ENCODE measurements at regions not wholly inside any gene's neighbourhood (a gene's known extent, or its start where the extent isn't known, plus 50 kb on each side); places are given as distances from the start of the nearest gene placed in this dataset.
"Not testable (repeated sequence)": the region's sequence is repeated elsewhere in the genome, so short reads cannot be mapped to it uniquely, and the experiment has no call there.

- in situ Hi-C loops (cut with HindIII; ENCODE audit: low pct_unique_long_range_greater_than_20kb, low sequenced_read_pairs) = no loop called here
- DNase-seq (ENCODE audit: low read depth) = no peak
Measured at GRCh38 chr2:22932288-22932687, 452.7 kb upstream of the KLHL29 start.

- no peak for DNase-seq (ENCODE audit: low read depth)
- in situ Hi-C loops (cut with HindIII; ENCODE audit: low pct_unique_long_range_greater_than_20kb, low sequenced_read_pairs) = no loop called here
Measured at GRCh38 chr2:22934747-22935146, 450.2 kb upstream of the KLHL29 start.

DNA sequence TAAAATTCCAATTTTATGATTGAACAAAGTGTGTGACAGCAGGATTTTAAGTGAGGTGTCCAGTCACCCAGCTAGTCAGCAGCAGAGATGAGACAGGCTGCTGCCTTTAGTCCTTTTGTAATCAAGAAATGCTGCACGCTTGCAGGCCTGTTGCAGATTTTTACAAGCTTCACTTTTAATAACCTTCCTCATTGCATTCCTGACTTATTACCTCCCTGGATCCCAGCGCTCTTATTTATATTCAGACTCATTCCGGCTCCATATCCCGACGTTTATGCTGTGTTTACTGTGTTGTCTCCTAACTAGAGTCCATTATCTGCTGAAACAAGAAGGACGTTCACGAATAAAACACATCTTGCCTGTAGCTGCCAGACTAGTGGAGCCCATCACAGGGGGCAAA is 442.5 kb upstream of the KLHL29 start:
- DNase-seq (ENCODE audit: low read depth) = no peak
- in situ Hi-C loops (cut with HindIII; ENCODE audit: low pct_unique_long_range_greater_than_20kb, low sequenced_read_pairs) = no loop called here

- in situ Hi-C loops (cut with HindIII; ENCODE audit: low pct_unique_long_range_greater_than_20kb, low sequenced_read_pairs) = no loop called here
- DNase-seq (ENCODE audit: low read depth) = no peak
Measured at GRCh38 chr2:22944143-22944542, 440.8 kb upstream of the KLHL29 start.

GRCh38 chr2:22946553-22946952 is 438.4 kb upstream of the KLHL29 start:
- in situ Hi-C loops (cut with HindIII; ENCODE audit: low pct_unique_long_range_greater_than_20kb, low sequenced_read_pairs) = no loop called here
- DNase-seq (ENCODE audit: low read depth) = no peak

GRCh38 chr2:22947741-22948140 is 437.2 kb upstream of the KLHL29 start:
- in situ Hi-C loops (cut with HindIII; ENCODE audit: low pct_unique_long_range_greater_than_20kb, low sequenced_read_pairs) = no loop called here
- DNase-seq (ENCODE audit: low read depth) = no peak

GRCh38 chr2:22950431-22950830 is 434.5 kb upstream of the KLHL29 start:
- no peak for DNase-seq (ENCODE audit: low read depth)
- in situ Hi-C loops (cut with HindIII; ENCODE audit: low pct_unique_long_range_greater_than_20kb, low sequenced_read_pairs) = no loop called here

DNA sequence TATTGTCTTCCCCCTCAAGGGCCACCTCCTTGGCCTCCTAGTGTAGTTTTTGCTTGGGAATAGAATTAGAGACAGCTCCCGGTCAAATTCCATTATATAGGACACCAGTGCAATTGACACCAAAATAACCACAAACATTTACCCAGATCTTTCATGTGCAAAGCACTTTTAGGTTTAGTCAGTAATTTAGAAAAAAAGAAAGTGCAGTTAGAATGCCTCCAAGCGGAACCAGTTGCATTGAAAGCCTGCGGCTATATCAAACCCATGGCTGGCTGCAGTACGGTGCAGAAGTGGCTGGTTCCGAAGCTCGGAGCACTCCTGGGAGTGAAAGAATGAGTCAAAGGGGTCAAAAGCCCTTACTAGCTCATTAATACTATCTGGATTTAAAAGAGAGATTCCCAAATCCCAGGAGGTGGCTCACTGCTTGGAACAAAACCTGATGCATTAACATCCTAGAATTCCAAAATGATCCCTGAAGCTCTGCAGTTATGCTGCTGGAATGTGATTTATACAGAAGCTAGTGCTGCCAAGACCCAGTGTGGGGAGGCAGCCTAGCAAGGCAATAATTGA is 432.2 kb upstream of the KLHL29 start:
- in situ Hi-C loops (cut with HindIII; ENCODE audit: low pct_unique_long_range_greater_than_20kb, low sequenced_read_pairs) = no loop called here
- DNase-seq (ENCODE audit: low read depth) = no peak

GRCh38 chr2:22957446-22957845 is 427.5 kb upstream of the KLHL29 start:
- DNase-seq (ENCODE audit: low read depth) = no peak
- in situ Hi-C loops (cut with HindIII; ENCODE audit: low pct_unique_long_range_greater_than_20kb, low sequenced_read_pairs) = no loop called here

DNA sequence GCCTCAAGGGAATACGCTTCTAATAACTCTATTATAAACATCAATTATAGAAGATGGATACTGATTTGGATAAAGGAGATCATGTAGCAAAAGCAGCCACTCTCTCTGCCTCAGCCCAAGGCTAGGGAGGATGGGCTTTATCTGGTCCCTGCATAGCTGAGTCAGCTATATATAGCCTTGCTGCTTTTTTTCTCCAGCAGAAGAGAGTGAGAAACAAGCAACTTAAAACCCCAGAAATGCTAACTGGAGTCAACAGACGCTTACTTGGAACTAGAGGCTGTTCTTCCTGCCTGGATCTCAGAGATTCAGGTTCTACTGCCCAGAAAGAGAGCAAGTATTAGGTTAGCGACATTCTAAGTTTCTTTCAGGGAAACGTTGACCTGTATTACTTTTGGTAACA is 426.7 kb upstream of the KLHL29 start:
- in situ Hi-C loops (cut with HindIII; ENCODE audit: low pct_unique_long_range_greater_than_20kb, low sequenced_read_pairs) = no loop called here
- no peak for DNase-seq (ENCODE audit: low read depth)

GRCh38 chr2:22967756-22968155 is 417.2 kb upstream of the KLHL29 start:
- no peak for DNase-seq (ENCODE audit: low read depth)
- in situ Hi-C loops (cut with HindIII; ENCODE audit: low pct_unique_long_range_greater_than_20kb, low sequenced_read_pairs) = no loop called here

GRCh38 chr2:22970284-22970975 is 414.5 kb upstream of the KLHL29 start:
- DNase-seq (ENCODE audit: low read depth) = no peak
- in situ Hi-C loops (cut with HindIII; ENCODE audit: low pct_unique_long_range_greater_than_20kb, low sequenced_read_pairs) = no loop called here

GRCh38 chr2:22970991-22971390 is 414.0 kb upstream of the KLHL29 start:
- in situ Hi-C loops (cut with HindIII; ENCODE audit: low pct_unique_long_range_greater_than_20kb, low sequenced_read_pairs) = no loop called here
- DNase-seq (ENCODE audit: low read depth) = no peak

DNA sequence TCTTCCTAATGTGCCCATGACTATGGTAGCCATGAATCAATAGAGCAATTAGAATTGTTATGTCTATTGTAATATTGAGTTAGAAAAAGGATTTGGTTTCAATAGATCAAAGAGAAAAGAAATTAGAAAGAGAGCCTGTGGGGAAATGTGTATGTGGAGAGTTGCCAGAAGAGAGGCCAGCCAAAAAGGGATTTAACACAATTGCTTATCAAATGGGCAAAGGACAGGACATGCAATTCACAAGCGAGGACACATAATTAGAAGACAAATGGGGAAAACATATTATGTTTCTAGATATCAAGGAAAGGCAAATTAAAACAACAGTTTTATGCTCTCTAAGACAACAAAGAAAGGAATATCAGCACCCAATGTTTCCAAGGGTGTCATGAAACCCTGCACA is 403.2 kb upstream of the KLHL29 start:
- in situ Hi-C loops (cut with HindIII; ENCODE audit: low pct_unique_long_range_greater_than_20kb, low sequenced_read_pairs) = no loop called here
- DNase-seq (ENCODE audit: low read depth) = no peak

DNA sequence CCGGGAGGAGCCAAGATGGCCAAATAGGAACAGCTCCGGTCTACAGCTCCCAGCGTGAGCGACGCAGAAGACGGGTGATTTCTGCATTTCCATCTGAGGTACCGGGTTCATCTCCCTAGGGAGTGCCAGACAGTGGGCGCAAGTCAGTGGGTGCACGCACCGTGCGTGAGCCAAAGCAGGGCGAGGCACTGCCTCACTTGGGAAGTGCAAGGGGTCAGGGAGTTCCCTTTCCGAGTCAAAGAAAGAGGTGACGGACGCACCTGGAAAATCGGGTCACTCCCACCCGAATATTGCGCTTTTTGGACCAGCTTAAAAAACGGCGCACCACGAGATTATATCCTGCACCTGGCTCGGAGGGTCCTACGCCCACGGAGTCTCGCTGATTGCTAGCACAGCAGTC is 400.8 kb upstream of the KLHL29 start:
- DNase-seq (ENCODE audit: low read depth); in situ Hi-C loops (cut with HindIII; ENCODE audit: low pct_unique_long_range_greater_than_20kb, low sequenced_read_pairs): not testable (repeated sequence)

DNA sequence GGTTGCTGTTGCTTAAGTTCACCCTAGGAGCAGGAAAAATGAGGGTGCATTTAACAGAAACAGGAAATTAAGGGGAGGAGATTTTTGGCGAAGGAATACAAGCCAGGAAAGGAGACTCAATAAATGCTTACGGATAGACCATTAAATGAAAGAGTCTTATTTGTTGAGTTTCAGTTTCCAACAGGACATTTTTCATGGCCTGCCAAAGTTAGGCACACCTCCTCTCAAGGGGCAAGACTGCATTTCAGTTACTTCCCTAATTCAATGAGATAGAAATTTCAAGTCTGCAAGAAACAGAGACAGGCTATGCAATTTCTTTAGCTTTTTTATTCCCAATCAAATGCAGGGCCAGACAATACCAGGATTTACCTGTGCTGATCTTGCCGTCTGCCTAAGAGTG is 394.7 kb upstream of the KLHL29 start:
- in situ Hi-C loops (cut with HindIII; ENCODE audit: low pct_unique_long_range_greater_than_20kb, low sequenced_read_pairs) = no loop called here
- DNase-seq (ENCODE audit: low read depth) = no peak

- no peak for DNase-seq (ENCODE audit: low read depth)
- in situ Hi-C loops (cut with HindIII; ENCODE audit: low pct_unique_long_range_greater_than_20kb, low sequenced_read_pairs) = no loop called here
Measured at GRCh38 chr2:22991844-22992243, 393.1 kb upstream of the KLHL29 start.

DNA sequence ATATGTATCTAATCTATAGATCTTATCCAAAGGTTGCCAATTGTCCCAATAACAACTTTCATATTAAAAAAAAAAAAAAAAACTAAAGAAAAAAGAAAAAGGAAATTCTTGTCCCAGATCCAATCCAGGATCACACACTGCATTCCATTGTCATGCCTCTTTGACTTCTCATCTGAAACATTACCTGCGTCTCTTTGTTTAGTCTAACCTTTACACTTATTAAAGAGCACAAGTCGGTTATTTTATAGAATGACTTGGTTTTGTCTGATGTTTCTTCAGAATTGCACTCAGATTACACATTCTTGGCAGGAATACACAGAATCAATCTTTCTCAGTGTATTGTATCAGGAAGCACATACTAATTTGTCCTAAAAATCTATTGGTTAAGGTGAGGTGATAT is 392.5 kb upstream of the KLHL29 start:
- in situ Hi-C loops (cut with HindIII; ENCODE audit: low pct_unique_long_range_greater_than_20kb, low sequenced_read_pairs) = no loop called here
- DNase-seq (ENCODE audit: low read depth) = no peak

DNA sequence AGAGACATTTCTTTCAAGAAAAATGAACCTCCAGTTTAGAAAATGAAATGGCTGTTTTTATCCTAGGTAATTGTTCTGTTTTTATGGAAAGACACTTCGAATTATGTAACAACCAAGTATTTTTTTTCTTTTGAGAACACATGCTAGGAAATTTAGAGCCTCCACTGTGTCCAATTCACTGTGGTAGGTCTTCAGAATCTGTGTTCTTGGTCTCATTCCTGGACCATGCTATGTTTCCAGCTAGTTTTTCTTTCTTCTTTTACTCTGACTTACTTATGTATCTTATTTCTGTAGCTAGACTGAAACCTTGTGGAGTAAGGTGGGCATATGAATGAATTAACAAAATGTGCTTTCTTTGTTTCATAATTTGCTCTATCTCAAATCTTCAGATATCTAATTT is 391.7 kb upstream of the KLHL29 start:
- in situ Hi-C loops (cut with HindIII; ENCODE audit: low pct_unique_long_range_greater_than_20kb, low sequenced_read_pairs) = no loop called here
- no peak for DNase-seq (ENCODE audit: low read depth)

GRCh38 chr2:22995576-22995975 is 389.4 kb upstream of the KLHL29 start:
- in situ Hi-C loops (cut with HindIII; ENCODE audit: low pct_unique_long_range_greater_than_20kb, low sequenced_read_pairs) = no loop called here
- no peak for DNase-seq (ENCODE audit: low read depth)
